OCI-LY7 (cell line): ENCODE measurements at regions not wholly inside any gene's neighbourhood (a gene's known extent, or its start where the extent isn't known, plus 50 kb on each side); places are given as distances from the start of the nearest gene placed in this dataset.

Source experiments
- BruUV-seq: library from RNA; stranded (reverse); fragments of 400-500 nt; replicated peaks from 2 replicates; lab custom pipeline; 2021; lab: Mats Ljungman, UMichigan
- CTCF ChIA-PET: fragments of 300-600 bp; sonication (Branson Sonifier 250); formaldehyde crosslinking; loops from one replicate; lab custom pipeline; 2022; ENCODE audit warnings: antibody characterized with exemption; ENCODE audit not compliant: unreplicated experiment; lab: Charles Lee
- POLR2A ChIA-PET: fragments of 300-600 bp; sonication (Branson Sonifier 250); formaldehyde crosslinking; loops from one replicate; lab custom pipeline; 2022; ENCODE audit warnings: antibody characterized with exemption; lab: Charles Lee
- DNase-seq: peaks from one replicate; pipeline ENCODE4 v3.0.0-alpha.2; 2015; ENCODE audit warnings: low spot score
- H2AFZ ChIP-seq: fragments of 200-600 bp; sonication (generic), shearing (Covaris generic); 2 replicates; pipeline ENCODE4 v1.6.1; 2014; ENCODE audit warnings: mild to moderate bottlenecking, antibody characterized with exemption, low read length, moderate library complexity
- H3K27ac ChIP-seq: fragments of 200-600 bp; sonication (generic); 2 replicates; pipeline ENCODE4 v1.5.1; 2014; ENCODE audit warnings: mixed run types, low read depth, mild to moderate bottlenecking, moderate library complexity, low read length, inconsistent platforms; ENCODE audit not compliant: poor library complexity, severe bottlenecking
- H3K36me3 ChIP-seq: fragments of 200-600 bp; sonication (generic); 2 replicates; pipeline ENCODE4 v1.6.1; 2014; ENCODE audit warnings: mild to moderate bottlenecking, antibody characterized with exemption, low read length, moderate library complexity, mixed read lengths; ENCODE audit not compliant: insufficient read depth
- H3K4me1 ChIP-seq: fragments of 200-600 bp; sonication (generic); 2 replicates; pipeline ENCODE4 v1.5.1; 2014; ENCODE audit warnings: mild to moderate bottlenecking, low read length; ENCODE audit not compliant: insufficient read depth, poor library complexity, severe bottlenecking
- H3K4me2 ChIP-seq: fragments of 200-600 bp; sonication (generic); 2 replicates; pipeline ENCODE4 v1.6.1; 2014; ENCODE audit warnings: mild to moderate bottlenecking, low read length
- H3K4me3 ChIP-seq: fragments of 200-600 bp; sonication (generic); 2 replicates; pipeline ENCODE4 v1.5.1; 2014; ENCODE audit warnings: mild to moderate bottlenecking, low read depth, low read length; ENCODE audit not compliant: poor library complexity, severe bottlenecking
- H3K79me2 ChIP-seq: fragments of 200-600 bp; sonication (generic); 2 replicates; pipeline ENCODE4 v1.6.1; 2016; ENCODE audit warnings: low read depth, mild to moderate bottlenecking, low read length, moderate library complexity, mixed read lengths; ENCODE audit not compliant: insufficient read depth
- H3K9me2 ChIP-seq: fragments of 200-600 bp; sonication (generic); 2 replicates; pipeline ENCODE4 v1.6.1; 2016; ENCODE audit warnings: mild to moderate bottlenecking, low read length, mixed read lengths; ENCODE audit not compliant: insufficient read depth
- H3K9me3 ChIP-seq: fragments of 200-600 bp; sonication (generic); 2 replicates; pipeline ENCODE4 v1.6.1; 2014; ENCODE audit warnings: mild to moderate bottlenecking, mixed run types, low read length, mixed read lengths
- H4K20me1 ChIP-seq: fragments of 200-600 bp; sonication (generic); 2 replicates; pipeline ENCODE4 v1.6.1; 2014; ENCODE audit warnings: mild to moderate bottlenecking, antibody characterized with exemption, low read length, moderate library complexity, mixed read lengths; ENCODE audit not compliant: insufficient read depth
- EZH2phosphoT487 ChIP-seq: fragments of 200-600 bp; sonication (generic); IDR thresholded peaks from 2 replicates; pipeline ENCODE4 v1.6.1; 2018; ENCODE audit warnings: low read depth, borderline replicate concordance, mild to moderate bottlenecking, mixed run types, antibody characterized with exemption, low read length, moderate library complexity, mixed read lengths
- intact Hi-C: fragments of 100-400 bp; cut with micrococcal nuclease; formaldehyde crosslinking; loops from one replicate; pipeline ENCODE4 v1.10.0; 2022; ENCODE audit not compliant: unreplicated experiment
- TF ChIP-seq, protein P1 (sequence below): fragments of 200-600 bp; sonication (generic); conservative IDR thresholded peaks from 2 replicates; pipeline ENCODE4 v1.5.1; 2014; ENCODE audit warnings: mild to moderate bottlenecking, antibody characterized with exemption, low read length, moderate library complexity, mixed read lengths

DNA sequence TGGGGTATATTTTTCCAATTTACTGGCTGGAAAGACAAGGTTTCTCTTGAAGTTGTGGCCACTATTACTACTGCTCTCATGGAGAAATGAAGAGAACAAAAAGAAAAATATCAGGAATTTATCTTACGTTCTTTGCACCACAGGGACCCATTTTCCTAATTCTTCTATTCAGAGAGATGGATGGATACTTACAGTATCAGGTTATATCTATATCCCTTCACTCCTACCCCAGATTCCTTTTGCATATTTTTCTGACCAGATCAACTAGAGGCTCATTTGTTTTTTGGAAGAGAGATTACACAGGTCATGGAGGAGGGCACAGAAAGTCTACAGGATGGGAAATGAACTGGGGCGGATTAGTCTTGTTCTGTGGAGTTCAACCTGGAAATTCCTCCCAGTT, 277.2 kb upstream of the VLDLR start:
- TF ChIP-seq EZH2phosphoT487, result no peak
- TF ChIP-seq, protein P1, sequence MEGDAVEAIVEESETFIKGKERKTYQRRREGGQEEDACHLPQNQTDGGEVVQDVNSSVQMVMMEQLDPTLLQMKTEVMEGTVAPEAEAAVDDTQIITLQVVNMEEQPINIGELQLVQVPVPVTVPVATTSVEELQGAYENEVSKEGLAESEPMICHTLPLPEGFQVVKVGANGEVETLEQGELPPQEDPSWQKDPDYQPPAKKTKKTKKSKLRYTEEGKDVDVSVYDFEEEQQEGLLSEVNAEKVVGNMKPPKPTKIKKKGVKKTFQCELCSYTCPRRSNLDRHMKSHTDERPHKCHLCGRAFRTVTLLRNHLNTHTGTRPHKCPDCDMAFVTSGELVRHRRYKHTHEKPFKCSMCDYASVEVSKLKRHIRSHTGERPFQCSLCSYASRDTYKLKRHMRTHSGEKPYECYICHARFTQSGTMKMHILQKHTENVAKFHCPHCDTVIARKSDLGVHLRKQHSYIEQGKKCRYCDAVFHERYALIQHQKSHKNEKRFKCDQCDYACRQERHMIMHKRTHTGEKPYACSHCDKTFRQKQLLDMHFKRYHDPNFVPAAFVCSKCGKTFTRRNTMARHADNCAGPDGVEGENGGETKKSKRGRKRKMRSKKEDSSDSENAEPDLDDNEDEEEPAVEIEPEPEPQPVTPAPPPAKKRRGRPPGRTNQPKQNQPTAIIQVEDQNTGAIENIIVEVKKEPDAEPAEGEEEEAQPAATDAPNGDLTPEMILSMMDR, result no peak
- POLR2A ChIA-PET, result no interaction called here
- Histone ChIP-seq H3K79me2 (no peaks in the 10 kb centered on the region), H2AFZ (no peak overlapping the region), H3K4me1 (no peaks in the 10 kb centered on the region), H3K4me2 (no peak overlapping the region), H3K4me3 (no peak overlapping the region), H3K36me3 (no peaks in the 10 kb centered on the region), H3K9me3 (no peaks in the 10 kb centered on the region), H3K27ac (no peak overlapping the region), H4K20me1 (no peaks in the 10 kb centered on the region), H3K9me2 (no peaks in the 10 kb centered on the region)
- intact Hi-C loops, result no loop called here
- no peak for DNase-seq
- CTCF ChIA-PET, result no interaction called here
- no TSS peak for BruUV-seq

DNA sequence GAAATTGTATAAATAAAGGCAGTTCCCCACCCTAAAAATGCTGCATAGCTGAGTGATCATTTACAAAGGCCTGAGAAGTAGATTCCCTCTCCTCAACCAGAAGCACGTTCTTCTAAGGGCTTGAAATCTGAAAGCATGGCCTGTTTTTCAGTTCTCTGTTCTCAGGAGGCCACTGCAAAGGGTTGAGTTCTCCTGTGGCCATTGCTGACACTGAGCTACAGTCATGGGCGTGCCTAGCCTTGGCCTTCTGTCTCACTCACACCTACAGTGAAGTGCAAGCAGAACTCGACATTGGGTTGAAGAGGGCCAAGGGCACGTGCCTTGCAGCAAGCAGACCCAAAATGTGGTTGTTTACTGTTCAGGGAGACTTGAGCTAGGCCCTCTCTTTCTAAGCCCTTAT, 276.6 kb upstream of the VLDLR start:
- BruUV-seq, result no TSS peak
- no peaks in the 10 kb centered on the region for H3K9me3 ChIP-seq
- H3K4me1 ChIP-seq, result no peaks in the 10 kb centered on the region
- H3K4me3 ChIP-seq, result no peak overlapping the region
- no peak for TF ChIP-seq EZH2phosphoT487
- TF ChIP-seq, protein P1, result no peak
- DNase-seq, result no peak
- no peak overlapping the region for H2AFZ ChIP-seq
- intact Hi-C loops, result no loop called here
- H4K20me1 ChIP-seq, result no peaks in the 10 kb centered on the region
- H3K79me2 ChIP-seq, result no peaks in the 10 kb centered on the region
- H3K36me3 ChIP-seq, result no peaks in the 10 kb centered on the region
- no peak overlapping the region for H3K27ac ChIP-seq
- H3K9me2 ChIP-seq, result no peaks in the 10 kb centered on the region
- ChIA-PET CTCF (no interaction called here), POLR2A (interaction anchor here (0.6 kb wide), 1 partner anchor 1203 kb away, joined by 3 read pairs; no protein-coding TSS in a partner anchor)
- H3K4me2 ChIP-seq, result no peak overlapping the region

- CTCF ChIA-PET, result no interaction called here
- no TSS peak for BruUV-seq
- DNase-seq, result no peak
Observed at GRCh38 chr9:2346277-2346913, 275.2 kb upstream of the VLDLR start.

More at GRCh38 chr9:2346277-2346913, 275.2 kb upstream of the VLDLR start:
- TF ChIP-seq, protein P1, result no peak
- no peak for TF ChIP-seq EZH2phosphoT487
- POLR2A ChIA-PET, result interaction anchor here (0.7 kb wide), 1 partner anchor 1691 kb away, joined by 3 read pairs; no protein-coding TSS in a partner anchor
- Histone ChIP-seq H3K9me2 (no peaks in the 10 kb centered on the region), H3K4me2 (no peak overlapping the region), H3K4me3 (no peak overlapping the region), H2AFZ (no peak overlapping the region), H3K9me3 (no peaks in the 10 kb centered on the region), H3K36me3 (no peaks in the 10 kb centered on the region), H4K20me1 (no peaks in the 10 kb centered on the region), H3K79me2 (no peaks in the 10 kb centered on the region), H3K4me1 (no peaks in the 10 kb centered on the region), H3K27ac (no peak overlapping the region)
- intact Hi-C loops, result no loop called here
